ENCODE measurements at regions not wholly inside any gene's neighbourhood (a gene's known extent, or its start where the extent isn't known, plus 50 kb on each side); places are given as distances from the start of the nearest gene placed in this dataset.
A peak's percentile ranks its signal among the peaks of the same experiment; 100 is the strongest.
"Not testable (repeated sequence)": the region's sequence is repeated elsewhere in the genome, so short reads cannot be mapped to it uniquely, and the experiment has no call there.

GRCh38 chr7:16267953-16268820 lies 153.2 kb downstream of the CRPPA start:
- no peak for FAIRE-seq
- DNase-seq (ENCODE audit: low spot score), result no peak

- DNase-seq (ENCODE audit: low spot score), result no peak
- no peak for FAIRE-seq
Measured at GRCh38 chr7:16266877-16267276, 154.5 kb downstream of the CRPPA start.

DNA sequence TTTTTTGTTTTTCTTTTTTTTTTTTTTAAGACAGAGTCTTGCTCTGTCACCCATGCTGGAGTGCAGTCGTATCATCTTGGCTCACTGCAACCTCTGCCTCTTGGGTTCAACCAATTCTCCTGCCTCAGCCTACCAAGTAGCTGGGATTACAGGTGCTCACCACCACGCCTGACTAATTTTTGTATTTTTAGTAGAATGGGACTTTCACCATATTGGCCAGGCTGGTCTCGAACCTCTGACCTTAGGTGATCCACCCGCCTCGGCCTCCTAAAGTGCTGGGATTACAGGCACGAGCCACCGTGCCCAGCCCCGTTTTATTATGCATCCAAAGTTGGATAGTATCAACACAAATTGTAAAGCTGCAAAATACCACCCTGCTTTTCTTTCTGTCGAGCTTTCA lies 154.9 kb downstream of the CRPPA start:
- not testable (repeated sequence) for DNase-seq (ENCODE audit: low spot score); FAIRE-seq

GRCh38 chr7:16265863-16266458 lies 155.4 kb downstream of the CRPPA start:
- DNase-seq (ENCODE audit: low spot score) (no peak), FAIRE-seq (no peak)

GRCh38 chr7:16264823-16265804 lies 156.2 kb downstream of the CRPPA start:
- DNase-seq (ENCODE audit: low spot score) (no peak), FAIRE-seq (peak; percentile 74)

DNA sequence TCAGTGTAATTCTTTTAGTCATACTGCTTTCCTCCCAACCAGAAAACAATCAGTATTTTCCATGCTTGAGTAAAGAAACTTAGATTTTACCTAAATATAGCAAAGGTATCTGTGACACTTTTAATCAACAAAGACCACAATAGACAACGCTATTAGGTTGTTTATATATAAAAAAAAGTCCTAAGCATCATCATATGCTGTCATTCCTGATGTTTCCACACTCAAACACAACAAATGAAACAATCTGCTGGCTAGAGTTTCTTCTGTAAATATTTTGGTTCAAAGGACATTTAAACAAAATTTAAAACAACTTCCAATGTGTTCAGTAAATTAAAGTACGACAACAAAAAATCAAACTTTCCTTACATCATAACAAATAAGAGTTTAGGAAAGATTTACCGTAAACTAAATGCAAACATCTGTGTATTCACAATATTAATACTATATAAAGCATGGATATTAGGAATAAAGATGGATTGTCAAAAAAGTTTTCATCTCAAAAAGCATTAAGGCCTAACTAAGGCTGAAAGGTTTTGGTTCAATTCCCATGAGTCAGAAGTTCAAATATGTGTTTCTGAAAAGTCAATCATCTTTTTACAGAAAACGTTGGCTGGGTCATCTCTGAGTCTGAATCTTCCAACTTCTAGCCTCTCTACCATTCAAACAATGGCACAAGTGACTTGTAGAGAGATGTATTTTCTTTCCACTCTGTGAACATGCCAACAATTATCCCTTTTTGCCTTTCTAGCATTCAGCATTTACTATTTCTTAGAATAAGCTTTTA lies 157.1 kb downstream of the CRPPA start:
- FAIRE-seq (no peak), DNase-seq (ENCODE audit: low spot score) (no peak)

GRCh38 chr7:16263377-16263776 lies 158.0 kb downstream of the CRPPA start:
- FAIRE-seq; DNase-seq (ENCODE audit: low spot score): not testable (repeated sequence)

DNA sequence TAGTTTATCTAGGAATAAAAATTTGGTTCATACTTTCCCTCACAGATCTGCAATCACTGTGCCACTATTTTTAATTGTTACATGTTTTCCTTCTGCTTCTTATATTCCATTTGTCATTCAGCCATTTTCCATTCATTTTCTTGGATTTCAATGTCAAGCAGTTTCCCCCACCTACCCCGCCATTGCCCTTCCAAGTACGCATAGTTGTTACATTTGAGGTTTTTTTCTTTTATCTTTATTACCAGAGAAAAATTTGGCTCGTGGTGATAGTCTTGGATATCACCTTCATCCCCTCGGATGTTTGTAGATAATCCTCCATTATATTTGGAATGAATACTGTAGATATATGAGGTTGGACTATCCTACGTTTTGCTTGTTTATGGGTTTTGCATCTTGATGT lies 159.7 kb downstream of the CRPPA start:
- no peak for FAIRE-seq
- DNase-seq (ENCODE audit: low spot score), result no peak

GRCh38 chr7:16261100-16261499 lies 160.2 kb downstream of the CRPPA start:
- no peak for FAIRE-seq
- no peak for DNase-seq (ENCODE audit: low spot score)

- DNase-seq (ENCODE audit: low spot score) (no peak), FAIRE-seq (no peak)
Measured at GRCh38 chr7:16260236-16260728, 161.1 kb downstream of the CRPPA start.

DNA sequence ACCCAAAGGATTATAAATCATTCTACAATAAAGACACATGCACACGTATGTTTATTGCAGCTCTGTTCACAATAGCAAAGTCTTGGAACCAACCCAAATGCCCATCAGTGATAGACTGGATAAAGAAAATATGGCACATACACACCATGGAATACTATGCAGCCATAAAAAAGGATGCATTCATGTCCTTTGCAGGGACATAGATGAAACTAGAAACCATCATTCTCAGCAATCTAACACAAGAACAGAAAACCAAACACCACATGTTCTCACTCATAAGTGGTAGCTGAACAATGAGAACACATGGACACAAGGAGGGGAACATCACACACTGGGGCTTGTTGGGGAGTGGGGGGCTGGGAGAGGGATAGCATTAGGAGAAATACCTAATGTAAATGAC lies 164.9 kb downstream of the CRPPA start:
- not testable (repeated sequence) for FAIRE-seq; DNase-seq (ENCODE audit: low spot score)

DNA sequence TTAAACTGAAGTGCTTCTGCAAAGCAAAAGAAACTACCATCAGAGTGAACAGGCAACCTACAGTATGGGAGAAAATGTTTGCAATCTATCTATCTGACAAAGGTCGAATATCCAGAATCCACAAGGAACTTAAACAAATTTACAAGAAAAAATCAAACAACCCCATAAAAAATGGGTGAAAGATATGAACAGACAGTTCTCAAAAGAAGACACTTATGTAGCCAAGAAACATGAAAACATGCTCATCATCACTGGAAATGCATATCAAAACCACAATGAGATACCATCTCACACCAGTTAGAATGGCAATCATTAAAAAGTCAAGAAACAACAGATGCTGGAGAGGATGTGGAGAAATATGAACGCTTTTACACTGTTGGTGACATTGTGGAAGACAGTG lies 165.4 kb downstream of the CRPPA start:
- not testable (repeated sequence) for DNase-seq (ENCODE audit: low spot score); FAIRE-seq

GRCh38 chr7:16250655-16251054 lies 170.7 kb downstream of the CRPPA start:
- DNase-seq (ENCODE audit: low spot score); FAIRE-seq: not testable (repeated sequence)

DNA sequence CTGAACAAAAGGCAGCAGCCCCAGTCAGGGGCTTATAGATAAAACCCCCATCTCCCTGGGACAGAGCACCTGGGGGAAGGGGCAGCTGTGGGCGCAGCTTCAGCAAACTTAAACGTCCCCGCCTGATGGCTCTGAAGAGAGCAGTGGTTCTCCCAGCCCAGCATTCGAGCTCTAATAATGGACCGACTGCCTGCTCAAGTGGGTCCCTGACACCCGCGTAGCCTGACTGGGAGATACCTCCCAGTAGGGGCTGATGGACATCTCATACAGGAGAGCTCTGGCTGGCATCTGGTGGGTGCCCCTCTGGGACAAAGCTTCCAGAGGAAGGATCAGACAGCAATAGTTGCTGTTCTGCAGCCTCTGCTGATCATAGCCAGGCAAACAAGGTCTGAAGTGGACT lies 172.1 kb downstream of the CRPPA start:
- FAIRE-seq, result not testable (repeated sequence)

GRCh38 chr7:16248556-16248955 lies 172.8 kb downstream of the CRPPA start:
- FAIRE-seq; DNase-seq (ENCODE audit: low spot score): not testable (repeated sequence)

More for the DNA sequence above, 172.1 kb downstream of the CRPPA start:
- not testable (repeated sequence) for DNase-seq (ENCODE audit: low spot score)

- FAIRE-seq, result no peak
- DNase-seq (ENCODE audit: low spot score), result no peak
Measured at GRCh38 chr7:16244469-16244868, 176.9 kb downstream of the CRPPA start.

DNA sequence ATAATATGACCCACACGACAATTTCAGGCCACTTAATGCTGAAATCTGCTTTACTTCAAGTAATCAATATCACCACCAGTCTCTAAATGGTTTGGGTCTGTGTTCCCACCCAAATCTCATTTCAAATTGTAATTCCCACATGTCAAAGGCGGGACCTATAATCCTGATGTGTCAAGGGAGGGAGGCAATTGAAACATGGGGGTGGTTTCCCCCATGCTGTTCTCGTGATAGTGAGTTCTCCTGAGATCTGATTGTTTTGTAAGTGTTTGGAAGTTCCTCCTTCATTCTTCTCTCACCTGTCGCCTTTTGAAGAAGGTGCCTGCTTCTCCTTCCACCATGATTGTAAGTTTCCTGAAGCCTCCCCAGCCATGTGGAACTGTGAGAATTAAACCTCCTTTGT lies 178.4 kb downstream of the CRPPA start:
- DNase-seq (ENCODE audit: low spot score) (no peak), FAIRE-seq (no peak)

- DNase-seq (ENCODE audit: low spot score) (no peak), FAIRE-seq (no peak)
Measured at GRCh38 chr7:16241017-16241416, 180.3 kb downstream of the CRPPA start.

- FAIRE-seq (no peak), DNase-seq (ENCODE audit: low spot score) (no peak)
Measured at GRCh38 chr7:16236381-16236780, 185.0 kb downstream of the CRPPA start.
